Ectodermal cell (in vitro differentiated cells): ENCODE measurements at regions not wholly inside any gene's neighbourhood (a gene's known extent, or its start where the extent isn't known, plus 50 kb on each side); places are given as distances from the start of the nearest gene placed in this dataset.
"Not testable (repeated sequence)": the region's sequence is repeated elsewhere in the genome, so short reads cannot be mapped to it uniquely, and the experiment has no call there.

Source experiments
- H3K27ac ChIP-seq: 2 replicates; pipeline ENCODE4 v1.7.0; 2013; ENCODE audit warnings: mild to moderate bottlenecking, low read depth, low read length; ENCODE audit not compliant: insufficient read depth, poor library complexity, severe bottlenecking
- H3K27me3 ChIP-seq: 2 replicates; pipeline ENCODE4 v1.7.0; 2013; ENCODE audit warnings: mild to moderate bottlenecking, low read length; ENCODE audit not compliant: insufficient read depth, control insufficient read depth, poor library complexity, severe bottlenecking
- H3K36me3 ChIP-seq: one replicate; pipeline ENCODE4 v1.7.0; 2013; ENCODE audit warnings: low read length; ENCODE audit not compliant: control insufficient read depth, insufficient read depth
- H3K4me1 ChIP-seq: one replicate; pipeline ENCODE4 v1.7.0; 2013; ENCODE audit warnings: low read length; ENCODE audit not compliant: control insufficient read depth, insufficient read depth
- H3K4me3 ChIP-seq: 2 replicates; pipeline ENCODE4 v1.7.0; 2013; ENCODE audit warnings: low read depth, low read length, control low read depth; ENCODE audit not compliant: insufficient read depth
- H3K9me3 ChIP-seq: 2 replicates; pipeline ENCODE4 v1.7.0; 2013; ENCODE audit warnings: mild to moderate bottlenecking, low read length, moderate library complexity; ENCODE audit not compliant: control insufficient read depth
- WGBS, 2 experiments: methylation state at CpG; one replicate each; pipeline ENCODE4 v1.1.7; 2013; ENCODE audit warnings: missing lambda C conversion rate in 2 of 2; 5-methylcytosine and 5-hydroxymethylcytosine counted together

- 95 to 96% methylated on average over 7 of the region's 7 CpGs for WGBS, 2 experiments
- not testable (repeated sequence) for H3K36me3 ChIP-seq, H3K9me3 ChIP-seq, H3K4me3 ChIP-seq, H3K27me3 ChIP-seq, H3K27ac ChIP-seq, H3K4me1 ChIP-seq
Observed at GRCh38 chr22:23437107-23437395, 143.0 kb downstream of the IGLL1 start.

GRCh38 chr22:23436354-23437106, 143.6 kb downstream of the IGLL1 start:
- not testable (repeated sequence) for H3K4me3 ChIP-seq, H3K27me3 ChIP-seq, H3K36me3 ChIP-seq, H3K27ac ChIP-seq, H3K9me3 ChIP-seq
- peaks cover 13% of the 10 kb centered on the region for H3K4me1 ChIP-seq
- 91 to 92% methylated on average over 22 to 23 of the region's 23 CpGs for WGBS, 2 experiments

GRCh38 chr22:23435186-23435585, 144.9 kb downstream of the IGLL1 start:
- WGBS, 2 experiments = 93 to 94% methylated on average over 14 to 16 of the region's 16 CpGs
- not testable (repeated sequence) for H3K27me3 ChIP-seq, H3K9me3 ChIP-seq, H3K27ac ChIP-seq, H3K36me3 ChIP-seq, H3K4me3 ChIP-seq
- H3K4me1 ChIP-seq = peaks cover 20% of the 10 kb centered on the region

- H3K9me3 ChIP-seq, H3K36me3 ChIP-seq, H3K4me3 ChIP-seq, H3K27me3 ChIP-seq, H3K27ac ChIP-seq: not testable (repeated sequence)
- WGBS, 2 experiments = 95 to 96% methylated on average over 29 of the region's 29 CpGs
- peaks cover 20% of the 10 kb centered on the region for H3K4me1 ChIP-seq
Observed at GRCh38 chr22:23434198-23434830, 145.8 kb downstream of the IGLL1 start.

- H3K4me1 ChIP-seq = peaks cover 20% of the 10 kb centered on the region
- H3K4me3 ChIP-seq, H3K9me3 ChIP-seq, H3K36me3 ChIP-seq, H3K27ac ChIP-seq, H3K27me3 ChIP-seq: not testable (repeated sequence)
- WGBS, 2 experiments = 45 to 52% methylated on average over 26 to 32 of the region's 35 CpGs
Observed at GRCh38 chr22:23433127-23434005, 146.7 kb downstream of the IGLL1 start.

- not testable (repeated sequence) for H3K9me3 ChIP-seq, H3K36me3 ChIP-seq, H3K27me3 ChIP-seq, H3K27ac ChIP-seq, H3K4me3 ChIP-seq
- WGBS, 2 experiments = 88 to 90% methylated on average over 10 of the region's 10 CpGs
- H3K4me1 ChIP-seq = peaks cover 20% of the 10 kb centered on the region
Observed at GRCh38 chr22:23432719-23433118, 147.4 kb downstream of the IGLL1 start.

GRCh38 chr22:23431337-23432072, 148.6 kb downstream of the IGLL1 start:
- H3K9me3 ChIP-seq = no peaks in the 10 kb centered on the region
- peaks cover 20% of the 10 kb centered on the region for H3K4me1 ChIP-seq
- 66% methylated on average over 20 of the region's 20 CpGs for WGBS, 2 experiments
- H3K27ac ChIP-seq = no peak overlapping the region
- no peak overlapping the region for H3K4me3 ChIP-seq
- no peaks in the 10 kb centered on the region for H3K36me3 ChIP-seq
- no peaks in the 10 kb centered on the region for H3K27me3 ChIP-seq

- H3K4me1 ChIP-seq, H3K27me3 ChIP-seq, H3K27ac ChIP-seq, H3K4me3 ChIP-seq, H3K36me3 ChIP-seq, H3K9me3 ChIP-seq: not testable (repeated sequence)
- WGBS, 2 experiments = 89 to 92% methylated on average over 5 of the region's 5 CpGs
Observed at GRCh38 chr22:23424551-23425068, 155.5 kb downstream of the IGLL1 start.

- Histone ChIP-seq H3K27me3 (no peaks in the 10 kb centered on the region), H3K27ac (no peak overlapping the region), H3K4me3 (no peak overlapping the region), H3K36me3 (no peaks in the 10 kb centered on the region), H3K4me1 (no peaks in the 10 kb centered on the region), H3K9me3 (no peaks in the 10 kb centered on the region)
- WGBS, 2 experiments = 92 to 94% methylated on average over 7 of the region's 7 CpGs
Observed at GRCh38 chr22:23424031-23424430, 156.1 kb downstream of the IGLL1 start.

- not testable (repeated sequence) for H3K4me1 ChIP-seq, H3K4me3 ChIP-seq, H3K9me3 ChIP-seq, H3K27ac ChIP-seq, H3K27me3 ChIP-seq, H3K36me3 ChIP-seq
- 92 to 97% methylated on average over 4 of the region's 4 CpGs for WGBS, 2 experiments
Observed at GRCh38 chr22:23422281-23422680, 157.8 kb downstream of the IGLL1 start.
